ENCODE measurements at regions not wholly inside any gene's neighbourhood (a gene's known extent, or its start where the extent isn't known, plus 50 kb on each side); places are given as distances from the start of the nearest gene placed in this dataset.
"Not testable (repeated sequence)": the region's sequence is repeated elsewhere in the genome, so short reads cannot be mapped to it uniquely, and the experiment has no call there.

- H3K9me3 Mint-ChIP-seq, result no peaks in the 10 kb centered on the region
- H3K4me1 Mint-ChIP-seq (ENCODE audit: low read depth), result no peaks in the 10 kb centered on the region
- intact Hi-C loops (cut with micrococcal nuclease), result no loop called here
- H3K36me3 Mint-ChIP-seq, result no peaks in the 10 kb centered on the region
- no peak overlapping the region for H3K27ac Mint-ChIP-seq
- CTCF ChIA-PET, result interaction anchor here (0.8 kb wide), 1 partner anchor 10 kb away, joined by 3 read pairs; the partner anchor contains the start of gene KALRN
- no peak overlapping the region for H3K4me3 Mint-ChIP-seq
- peaks cover 15% of the 10 kb centered on the region for H3K27me3 Mint-ChIP-seq
- POLR2A ChIA-PET, result no interaction called here
- DNase-seq, result no peak
Measured at GRCh38 chr3:124043023-124043422, 51.1 kb upstream of the ROPN1 start.

- ChIA-PET CTCF (interaction anchor here (1.2 kb wide), 1 partner anchor 12 kb away, joined by 4 read pairs; the partner anchor contains the start of gene KALRN), POLR2A (no interaction called here)
- Mint-ChIP-seq H3K4me3 (no peak overlapping the region), H3K27me3 (peaks cover 15% of the 10 kb centered on the region), H3K4me1 (ENCODE audit: low read depth) (no peaks in the 10 kb centered on the region), H3K36me3 (no peaks in the 10 kb centered on the region), H3K9me3 (no peaks in the 10 kb centered on the region), H3K27ac (no peak overlapping the region)
- DNase-seq, result no peak
- intact Hi-C loops (cut with micrococcal nuclease), result no loop called here
Measured at GRCh38 chr3:124044956-124045355, 53.0 kb upstream of the ROPN1 start.

- ChIA-PET CTCF (no interaction called here), POLR2A (no interaction called here)
- no peak overlapping the region for H3K4me3 Mint-ChIP-seq
- intact Hi-C loops (cut with micrococcal nuclease), result no loop called here
- no peaks in the 10 kb centered on the region for H3K9me3 Mint-ChIP-seq
- peaks cover 26% of the 10 kb centered on the region for H3K27me3 Mint-ChIP-seq
- H3K4me1 Mint-ChIP-seq (ENCODE audit: low read depth), result no peaks in the 10 kb centered on the region
- no peaks in the 10 kb centered on the region for H3K36me3 Mint-ChIP-seq
- H3K27ac Mint-ChIP-seq, result no peak overlapping the region
- DNase-seq, result no peak
Measured at GRCh38 chr3:124048967-124049798, 57.3 kb upstream of the ROPN1 start.

- Mint-ChIP-seq H3K27me3 (peaks cover 17% of the 10 kb centered on the region), H3K36me3 (no peaks in the 10 kb centered on the region), H3K9me3 (no peaks in the 10 kb centered on the region), H3K4me1 (ENCODE audit: low read depth) (no peaks in the 10 kb centered on the region), H3K4me3 (no peak overlapping the region), H3K27ac (no peak overlapping the region)
- ChIA-PET POLR2A (no interaction called here), CTCF (no interaction called here)
- no peak for DNase-seq
- intact Hi-C loops (cut with micrococcal nuclease), result no loop called here
Measured at GRCh38 chr3:124051636-124052035, 59.7 kb upstream of the ROPN1 start.

- Mint-ChIP-seq H3K4me3 (no peak overlapping the region), H3K27me3 (peaks cover 20% of the 10 kb centered on the region), H3K9me3 (no peaks in the 10 kb centered on the region), H3K36me3 (no peaks in the 10 kb centered on the region), H3K4me1 (ENCODE audit: low read depth) (no peaks in the 10 kb centered on the region), H3K27ac (no peak overlapping the region)
- intact Hi-C loops (cut with micrococcal nuclease), result no loop called here
- ChIA-PET POLR2A (no interaction called here), CTCF (interaction anchor here (0.7 kb wide), 1 partner anchor 21 kb away, joined by 3 read pairs; the partner anchor contains the start of gene KALRN)
- no peak for DNase-seq
Measured at GRCh38 chr3:124053871-124054270, 61.9 kb upstream of the ROPN1 start.

GRCh38 chr3:124056846-124057245 is 64.9 kb upstream of the ROPN1 start:
- no peak overlapping the region for H3K27ac Mint-ChIP-seq
- no peaks in the 10 kb centered on the region for H3K9me3 Mint-ChIP-seq
- intact Hi-C loops (cut with micrococcal nuclease), result no loop called here
- no peak for DNase-seq
- no peaks in the 10 kb centered on the region for H3K4me1 Mint-ChIP-seq (ENCODE audit: low read depth)
- POLR2A ChIA-PET, result no interaction called here
- H3K36me3 Mint-ChIP-seq, result no peaks in the 10 kb centered on the region
- H3K4me3 Mint-ChIP-seq, result no peak overlapping the region
- CTCF ChIA-PET, result no interaction called here
- H3K27me3 Mint-ChIP-seq, result peaks cover 16% of the 10 kb centered on the region

- Mint-ChIP-seq H3K4me3 (no peak overlapping the region), H3K36me3 (no peaks in the 10 kb centered on the region), H3K27ac (no peak overlapping the region), H3K9me3 (no peaks in the 10 kb centered on the region), H3K4me1 (ENCODE audit: low read depth) (no peaks in the 10 kb centered on the region), H3K27me3 (peaks cover 14% of the 10 kb centered on the region)
- ChIA-PET POLR2A (no interaction called here), CTCF (no interaction called here)
- intact Hi-C loops (cut with micrococcal nuclease), result no loop called here
- DNase-seq, result no peak
Measured at GRCh38 chr3:124057420-124057819, 65.5 kb upstream of the ROPN1 start.

GRCh38 chr3:124059580-124059979 is 67.7 kb upstream of the ROPN1 start:
- Mint-ChIP-seq H3K36me3 (no peaks in the 10 kb centered on the region), H3K4me3 (no peak overlapping the region), H3K4me1 (ENCODE audit: low read depth) (no peaks in the 10 kb centered on the region), H3K27me3 (peaks cover 11% of the 10 kb centered on the region), H3K9me3 (no peaks in the 10 kb centered on the region), H3K27ac (no peak overlapping the region)
- ChIA-PET CTCF (no interaction called here), POLR2A (no interaction called here)
- no peak for DNase-seq
- intact Hi-C loops (cut with micrococcal nuclease), result no loop called here

GRCh38 chr3:124063197-124063909 is 71.4 kb upstream of the ROPN1 start:
- ChIA-PET POLR2A (no interaction called here), CTCF (no interaction called here)
- no peak for DNase-seq
- peaks cover 5% of the 10 kb centered on the region for H3K27me3 Mint-ChIP-seq
- no peaks in the 10 kb centered on the region for H3K4me1 Mint-ChIP-seq (ENCODE audit: low read depth)
- no peaks in the 10 kb centered on the region for H3K36me3 Mint-ChIP-seq
- intact Hi-C loops (cut with micrococcal nuclease), result no loop called here
- H3K9me3 Mint-ChIP-seq, result no peaks in the 10 kb centered on the region
- H3K4me3 Mint-ChIP-seq, result no peak overlapping the region
- no peak overlapping the region for H3K27ac Mint-ChIP-seq

- no peaks in the 10 kb centered on the region for H3K9me3 Mint-ChIP-seq
- H3K27ac Mint-ChIP-seq, result no peak overlapping the region
- DNase-seq, result no peak
- no peak overlapping the region for H3K4me3 Mint-ChIP-seq
- H3K4me1 Mint-ChIP-seq (ENCODE audit: low read depth), result no peaks in the 10 kb centered on the region
- intact Hi-C loops (cut with micrococcal nuclease), result no loop called here
- peaks cover 6% of the 10 kb centered on the region for H3K27me3 Mint-ChIP-seq
- ChIA-PET POLR2A (no interaction called here), CTCF (no interaction called here)
- H3K36me3 Mint-ChIP-seq, result no peaks in the 10 kb centered on the region
Measured at GRCh38 chr3:124064050-124064449, 72.1 kb upstream of the ROPN1 start.

- H3K27ac Mint-ChIP-seq; H3K36me3 Mint-ChIP-seq; H3K27me3 Mint-ChIP-seq; H3K9me3 Mint-ChIP-seq; intact Hi-C loops (cut with micrococcal nuclease); POLR2A ChIA-PET; H3K4me1 Mint-ChIP-seq (ENCODE audit: low read depth); H3K4me3 Mint-ChIP-seq; DNase-seq: not testable (repeated sequence)
- CTCF ChIA-PET, result interaction anchor here (1.4 kb wide), 1 partner anchor 34 kb away, joined by 3 read pairs; the partner anchor contains the start of gene KALRN
Measured at GRCh38 chr3:124066543-124066942, 74.6 kb upstream of the ROPN1 start.

- H3K4me1 Mint-ChIP-seq (ENCODE audit: low read depth); H3K27me3 Mint-ChIP-seq; POLR2A ChIA-PET; DNase-seq; H3K4me3 Mint-ChIP-seq; H3K27ac Mint-ChIP-seq; intact Hi-C loops (cut with micrococcal nuclease); H3K9me3 Mint-ChIP-seq; H3K36me3 Mint-ChIP-seq: not testable (repeated sequence)
- CTCF ChIA-PET, result interaction anchor here (1.6 kb wide), 1 partner anchor 10 kb away, joined by 4 read pairs; no protein-coding TSS in a partner anchor
Measured at GRCh38 chr3:124069706-124070105, 77.8 kb upstream of the ROPN1 start.

- POLR2A ChIA-PET; CTCF ChIA-PET; H3K27me3 Mint-ChIP-seq; H3K4me1 Mint-ChIP-seq (ENCODE audit: low read depth); DNase-seq; intact Hi-C loops (cut with micrococcal nuclease); H3K36me3 Mint-ChIP-seq; H3K27ac Mint-ChIP-seq; H3K9me3 Mint-ChIP-seq; H3K4me3 Mint-ChIP-seq: not testable (repeated sequence)
Measured at GRCh38 chr3:124075090-124075489, 83.2 kb upstream of the ROPN1 start.
